ENCODE measurements at regions not wholly inside any gene's neighbourhood (a gene's known extent, or its start where the extent isn't known, plus 50 kb on each side); places are given as distances from the start of the nearest gene placed in this dataset.
"Not testable (repeated sequence)": the region's sequence is repeated elsewhere in the genome, so short reads cannot be mapped to it uniquely, and the experiment has no call there.

DNA sequence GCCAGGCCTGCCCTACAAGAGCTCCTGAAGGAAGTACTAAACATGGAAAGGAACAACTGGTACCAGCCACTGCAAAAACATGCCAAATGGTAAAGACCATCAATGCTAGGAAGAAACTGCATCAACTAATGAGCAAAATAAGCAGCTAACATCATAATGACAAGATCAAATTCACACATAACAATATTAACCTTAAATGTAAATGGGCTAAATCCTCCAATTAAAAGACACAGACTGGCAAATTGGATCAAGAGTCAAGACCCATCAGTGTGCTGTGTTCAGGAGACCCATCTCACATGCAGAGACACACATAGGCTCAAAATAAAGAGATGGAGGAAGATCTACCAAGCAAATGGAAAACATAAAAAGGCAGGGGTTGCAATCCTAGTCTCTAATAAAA lies 119.0 kb upstream of the CARMIL1 start:
- not testable (repeated sequence) for DNase-seq (ENCODE audit: low spot score)

DNA sequence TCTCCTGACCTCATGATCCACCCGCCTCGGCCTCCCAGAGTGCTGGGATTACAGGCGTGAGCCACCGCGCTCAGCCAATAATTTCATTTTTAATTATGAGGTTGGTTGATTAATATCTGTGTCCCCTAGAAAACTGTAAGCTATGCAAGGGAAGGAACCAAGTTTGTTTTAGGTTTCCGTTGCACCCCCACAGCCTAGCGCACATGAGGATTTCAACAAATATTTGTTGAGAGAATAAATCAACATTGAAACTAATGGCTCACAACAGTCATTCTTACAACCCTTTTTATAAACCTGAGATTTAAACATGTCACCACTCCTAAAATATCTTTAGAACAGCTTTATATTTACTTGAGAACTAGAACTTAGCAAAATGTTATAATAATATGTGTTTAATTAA lies 114.0 kb upstream of the CARMIL1 start:
- DNase-seq (ENCODE audit: low spot score), result no peak

DNA sequence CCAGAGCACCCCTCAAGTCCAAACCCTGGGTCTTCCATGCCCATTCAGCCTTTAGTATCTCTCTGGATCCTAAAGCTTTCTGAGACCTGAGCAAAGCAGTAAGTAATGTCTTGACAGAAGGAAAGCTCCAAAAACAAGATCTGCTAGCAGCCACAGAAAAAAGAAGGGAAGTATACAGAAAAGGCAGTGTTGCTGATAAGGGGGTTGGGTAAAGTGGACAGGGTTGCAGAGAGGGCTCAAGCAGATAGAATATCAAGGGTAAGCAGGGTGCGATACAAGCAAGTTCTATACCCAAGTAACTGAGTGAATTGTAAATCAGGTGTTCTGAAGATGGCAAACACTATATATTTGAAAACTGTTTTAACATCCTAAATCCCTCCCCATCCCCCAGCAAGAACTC lies 113.4 kb upstream of the CARMIL1 start:
- DNase-seq (ENCODE audit: low spot score), result no peak

DNA sequence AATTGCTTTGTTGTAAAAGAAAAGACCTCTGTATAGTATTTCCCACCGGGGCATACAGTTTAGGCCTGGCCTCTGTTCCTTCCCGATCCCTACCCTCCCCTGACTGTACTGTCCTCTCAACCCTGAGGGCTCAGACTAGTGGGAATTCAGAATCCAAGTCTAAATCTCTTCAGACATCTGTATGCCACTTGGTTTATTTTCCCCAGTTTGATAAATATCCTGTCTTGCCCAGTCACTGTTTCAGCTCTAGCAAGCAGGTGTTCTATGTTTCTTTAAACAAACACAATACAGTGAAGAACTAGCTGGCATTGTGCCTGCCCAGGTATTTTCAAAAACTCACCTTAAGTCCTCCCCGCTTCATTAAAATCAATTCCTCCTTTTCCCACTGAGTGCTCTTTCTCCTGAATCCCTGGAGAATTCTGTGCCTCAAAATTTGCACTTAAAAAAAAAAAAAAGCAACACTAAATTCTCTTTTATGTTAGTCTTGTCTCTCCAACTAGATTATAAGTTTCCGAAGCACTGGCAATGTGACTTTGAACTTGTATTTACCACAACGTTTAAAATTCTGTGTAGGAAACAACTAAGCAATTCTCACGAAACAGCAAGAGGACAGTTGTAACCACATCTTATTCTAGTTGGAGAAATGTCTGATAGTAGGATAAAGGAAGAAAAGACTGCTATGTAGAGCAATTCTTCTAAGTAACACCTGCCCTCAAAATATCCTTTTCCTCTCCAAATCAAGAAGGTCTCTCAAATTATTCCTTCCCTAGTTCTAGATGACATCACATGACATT lies 112.0 kb upstream of the CARMIL1 start:
- DNase-seq (ENCODE audit: low spot score), result no peak

DNA sequence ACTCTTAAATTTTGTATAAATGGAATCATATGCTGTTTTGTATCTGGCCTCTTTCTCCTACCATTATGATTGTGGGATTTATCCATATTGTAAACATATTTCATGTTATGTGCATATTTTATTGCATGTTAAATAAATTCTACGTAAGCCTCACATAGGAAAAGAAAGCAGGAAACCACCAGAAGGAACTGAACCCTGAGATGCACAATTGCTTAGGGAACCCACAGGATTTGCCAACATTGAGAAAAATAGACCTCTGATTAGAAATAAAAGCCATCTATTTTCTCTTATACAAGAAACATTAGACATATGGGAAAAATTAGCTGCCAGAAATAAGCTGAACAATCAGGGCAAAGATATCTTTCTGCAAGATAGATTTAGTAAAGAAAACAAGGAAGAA lies 111.2 kb upstream of the CARMIL1 start:
- DNase-seq (ENCODE audit: low spot score), result no peak

DNA sequence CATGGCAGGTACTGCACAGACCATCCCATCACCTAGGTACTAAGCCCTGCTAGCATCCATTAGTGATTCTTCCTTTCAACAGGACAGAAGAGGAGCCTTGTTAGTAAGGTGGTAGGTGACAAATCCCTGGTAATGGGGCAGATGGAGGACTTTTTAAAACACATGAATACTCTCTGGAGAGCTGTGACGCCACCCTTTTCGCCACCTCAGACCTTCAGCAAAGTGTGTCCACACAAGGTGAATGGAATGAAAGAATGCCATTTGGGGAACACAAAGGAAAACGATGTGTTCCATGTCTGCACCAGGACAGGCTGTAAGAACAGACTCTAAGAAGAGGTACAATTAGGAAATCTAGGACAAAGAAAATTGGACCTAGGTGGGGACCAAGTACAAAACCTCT lies 110.5 kb upstream of the CARMIL1 start:
- DNase-seq (ENCODE audit: low spot score), result no peak

DNA sequence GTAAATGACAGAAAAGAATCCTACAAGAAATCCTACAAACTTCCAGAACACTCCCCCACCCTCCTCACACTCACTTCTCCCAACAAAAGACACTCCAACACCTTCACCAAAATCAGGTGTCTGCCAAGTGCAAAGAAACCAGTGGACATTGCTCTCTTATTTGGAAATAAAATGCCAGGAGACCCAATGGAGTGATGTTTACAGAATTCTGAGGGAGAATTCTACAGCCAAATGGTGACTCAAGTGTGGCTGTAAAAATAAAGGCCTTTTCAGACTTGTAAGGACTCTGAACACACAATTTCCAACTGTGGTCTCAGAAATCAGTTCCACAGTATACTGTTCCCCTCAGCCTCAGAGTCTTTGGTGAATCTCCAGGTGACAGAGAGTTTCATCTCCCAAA lies 109.6 kb upstream of the CARMIL1 start:
- DNase-seq (ENCODE audit: low spot score), result no peak

DNA sequence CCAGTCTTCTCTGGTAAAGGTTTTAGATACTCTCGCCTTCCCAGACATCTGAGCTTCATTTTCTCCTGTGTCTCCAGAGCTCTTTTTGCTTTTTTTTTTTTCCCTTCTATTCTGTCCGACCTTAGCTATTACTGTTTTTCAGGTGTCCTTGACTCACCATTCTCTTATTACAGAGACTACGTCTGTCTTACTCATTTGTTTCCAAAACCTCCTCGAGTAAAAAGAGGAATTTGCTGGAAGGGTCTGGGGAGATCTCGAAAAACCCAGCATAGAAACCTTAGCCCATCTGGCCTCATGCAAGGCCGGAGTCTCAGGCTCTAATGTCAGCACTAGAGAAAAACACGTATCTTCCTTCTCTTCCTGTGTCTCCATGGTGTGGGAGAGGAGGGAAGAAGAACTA lies 109.2 kb upstream of the CARMIL1 start:
- no peak for DNase-seq (ENCODE audit: low spot score)

DNA sequence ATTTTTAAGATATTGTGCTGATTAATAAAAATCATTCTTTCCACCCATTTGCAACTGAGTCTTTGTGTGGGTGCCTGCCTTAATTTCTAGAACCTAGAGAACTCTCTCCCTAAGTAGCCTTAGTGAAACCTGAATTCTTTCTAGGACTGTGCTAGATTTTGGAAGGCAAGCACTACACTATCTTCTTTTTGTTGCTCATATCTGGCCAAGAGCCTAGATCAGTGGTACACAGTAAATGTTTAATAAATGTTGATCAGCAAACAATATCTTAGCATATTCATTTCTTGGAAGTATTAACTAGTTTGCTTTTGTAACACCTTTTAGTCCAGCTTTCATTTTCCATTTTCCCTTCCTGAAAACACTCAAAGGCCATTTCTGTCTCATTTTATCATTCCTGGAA lies 108.5 kb upstream of the CARMIL1 start:
- no peak for DNase-seq (ENCODE audit: low spot score)

DNA sequence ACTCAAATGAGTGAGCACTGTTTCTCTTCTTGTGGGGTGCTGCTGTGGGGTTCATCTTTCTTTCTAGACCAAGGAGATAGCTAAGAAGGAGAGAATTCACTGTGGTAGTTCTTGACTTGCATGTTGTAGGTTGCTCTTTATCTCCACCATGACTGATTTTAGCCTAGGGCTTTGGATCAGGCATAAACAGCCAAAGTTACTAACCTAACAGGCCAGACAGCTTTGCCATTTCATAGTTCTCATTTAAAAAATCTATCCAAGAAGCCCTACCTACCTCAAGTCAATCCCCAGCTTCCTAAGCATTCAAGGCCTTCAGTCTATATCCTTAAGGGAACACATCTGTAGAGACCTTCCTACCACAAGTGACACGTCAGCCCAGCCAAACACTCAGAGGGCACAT lies 107.9 kb upstream of the CARMIL1 start:
- DNase-seq (ENCODE audit: low spot score), result no peak

DNA sequence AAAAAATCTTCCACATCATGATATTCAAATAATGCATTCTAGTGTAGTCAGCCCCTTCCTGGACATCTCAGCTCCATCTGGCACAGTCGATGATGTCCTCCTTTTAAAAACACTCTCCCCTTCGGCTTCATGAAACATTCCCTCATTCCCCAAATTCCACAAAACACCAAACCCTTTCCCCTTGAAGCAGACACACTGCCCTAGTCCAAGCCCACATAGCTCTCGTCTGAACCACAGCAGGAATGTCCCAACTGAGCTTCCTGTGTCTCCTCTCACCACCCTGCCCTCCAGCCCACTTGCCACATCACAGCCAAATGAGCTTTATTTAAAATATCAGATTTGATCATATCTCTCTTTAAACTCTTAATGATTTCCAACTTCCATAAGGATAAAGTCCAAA lies 106.4 kb upstream of the CARMIL1 start:
- DNase-seq (ENCODE audit: low spot score), result no peak

DNA sequence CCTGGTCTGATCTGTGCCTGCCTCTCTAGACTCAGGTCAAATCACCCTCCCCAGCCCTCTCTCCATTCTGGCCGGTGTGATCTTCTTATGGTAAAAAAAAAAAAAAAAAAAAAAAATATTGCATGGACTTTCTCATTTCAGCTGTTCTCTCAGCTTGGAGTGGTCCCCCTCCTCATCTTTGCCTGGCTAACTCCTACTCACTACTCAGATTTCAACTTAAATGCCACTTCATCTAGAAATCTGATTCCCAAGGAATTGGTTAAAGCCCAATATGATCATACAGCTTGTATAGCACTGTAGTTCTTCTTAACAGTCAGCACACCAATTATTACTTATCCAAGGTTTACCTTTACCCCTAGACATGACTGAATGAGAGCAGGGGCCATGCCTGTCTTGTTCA lies 105.9 kb upstream of the CARMIL1 start:
- no peak for DNase-seq (ENCODE audit: low spot score)

DNA sequence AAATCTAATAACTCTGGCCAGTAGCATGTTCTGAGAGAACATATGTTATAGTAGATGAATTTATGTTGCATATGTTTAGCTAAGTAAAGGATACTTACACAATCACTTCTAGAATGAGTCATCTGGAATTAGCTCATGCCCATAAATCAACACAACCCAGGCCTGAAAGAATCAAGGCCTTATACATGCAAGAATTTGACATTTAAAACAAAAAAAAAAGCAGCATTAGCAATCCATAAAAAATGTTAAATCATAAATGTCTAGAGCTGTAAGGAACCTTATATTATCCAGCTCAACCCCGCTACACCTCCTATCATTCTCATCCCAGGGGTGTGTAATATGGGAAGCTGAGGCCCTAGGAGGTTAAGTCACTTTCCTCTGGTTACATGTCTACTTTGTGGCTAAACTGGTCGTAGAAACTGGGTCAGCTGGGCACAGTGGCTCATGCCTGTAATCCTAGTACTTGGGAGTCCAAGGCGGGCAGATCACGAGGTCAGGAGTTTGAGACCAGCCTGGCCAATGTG lies 105.2 kb upstream of the CARMIL1 start:
- no peak for DNase-seq (ENCODE audit: low spot score)

DNA sequence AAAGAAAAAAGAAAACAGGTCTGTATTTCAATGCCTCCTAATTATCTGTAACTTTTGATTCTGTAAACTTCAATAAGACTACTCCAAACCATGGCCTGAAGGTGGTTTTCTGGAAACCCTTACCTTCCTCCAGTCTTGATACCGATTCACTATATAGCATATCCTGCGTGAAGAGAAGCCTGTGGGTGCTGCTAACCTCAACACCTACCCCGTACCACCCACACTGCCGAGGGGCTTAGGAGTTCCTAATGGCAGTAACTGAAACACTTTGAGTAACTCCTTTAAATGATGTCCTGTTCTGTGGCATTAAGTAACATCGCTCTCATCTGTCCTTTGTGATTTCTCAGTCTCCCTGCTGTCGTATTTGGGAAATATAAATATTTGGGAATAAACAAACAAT lies 104.5 kb upstream of the CARMIL1 start:
- no peak for DNase-seq (ENCODE audit: low spot score)

DNA sequence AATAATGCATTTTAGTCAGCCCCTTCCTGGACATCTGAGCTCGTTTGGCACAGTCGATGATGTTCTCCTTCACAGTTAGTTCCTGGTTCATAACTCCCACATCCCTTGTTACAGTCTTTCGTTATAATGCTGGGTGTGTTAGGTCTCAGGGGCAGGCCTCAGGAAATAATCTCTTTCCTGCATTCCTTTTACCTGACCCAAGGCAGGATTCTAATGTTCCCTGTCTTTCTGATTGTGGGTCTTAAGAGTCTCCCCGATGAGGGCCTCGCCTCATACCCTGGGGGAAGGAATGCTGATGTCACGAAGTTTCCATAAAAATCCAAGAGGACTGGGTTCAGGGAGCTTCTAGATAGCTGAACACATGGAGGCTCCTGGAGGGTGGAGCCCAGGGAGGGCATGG lies 104.0 kb upstream of the CARMIL1 start:
- DNase-seq (ENCODE audit: low spot score), result no peak

DNA sequence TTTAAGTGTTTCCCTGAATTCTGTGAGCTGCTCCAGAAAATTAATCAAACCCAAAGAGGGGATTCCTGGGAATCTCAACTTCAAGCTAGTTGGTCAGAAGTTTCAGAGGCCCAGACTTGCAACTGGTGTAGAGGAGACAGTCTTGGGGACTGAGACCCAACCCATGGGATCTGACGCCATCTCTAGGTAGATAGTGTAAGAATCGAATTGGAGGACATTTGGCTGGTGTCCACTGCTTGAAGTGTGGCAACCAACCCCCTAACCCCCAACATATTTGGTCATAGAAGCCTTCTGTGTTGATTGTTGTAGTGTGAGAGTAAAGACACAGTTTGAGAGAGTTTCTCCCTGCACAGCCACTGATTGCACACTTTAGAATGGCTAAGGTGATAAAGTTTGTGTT lies 103.5 kb upstream of the CARMIL1 start:
- no peak for DNase-seq (ENCODE audit: low spot score)

DNA sequence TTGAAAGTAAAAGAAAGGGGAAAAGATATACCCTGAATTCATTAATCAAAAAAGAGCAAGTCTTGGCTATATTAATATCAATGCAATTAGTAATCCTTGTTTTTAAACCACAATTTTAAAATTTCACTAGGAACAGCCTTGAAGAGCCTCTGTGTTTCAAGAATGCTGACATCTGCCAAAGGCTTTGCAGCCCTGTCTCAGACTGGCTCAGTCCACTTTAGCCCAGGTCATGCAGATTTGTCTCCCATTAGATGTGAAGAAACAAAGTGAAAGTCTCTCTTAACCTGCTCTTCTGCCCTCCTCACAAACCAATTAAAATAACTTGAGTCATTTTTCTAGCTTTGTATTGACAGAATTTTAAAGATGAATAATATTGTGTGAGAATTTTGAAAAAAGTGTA lies 102.7 kb upstream of the CARMIL1 start:
- no peak for DNase-seq (ENCODE audit: low spot score)

DNA sequence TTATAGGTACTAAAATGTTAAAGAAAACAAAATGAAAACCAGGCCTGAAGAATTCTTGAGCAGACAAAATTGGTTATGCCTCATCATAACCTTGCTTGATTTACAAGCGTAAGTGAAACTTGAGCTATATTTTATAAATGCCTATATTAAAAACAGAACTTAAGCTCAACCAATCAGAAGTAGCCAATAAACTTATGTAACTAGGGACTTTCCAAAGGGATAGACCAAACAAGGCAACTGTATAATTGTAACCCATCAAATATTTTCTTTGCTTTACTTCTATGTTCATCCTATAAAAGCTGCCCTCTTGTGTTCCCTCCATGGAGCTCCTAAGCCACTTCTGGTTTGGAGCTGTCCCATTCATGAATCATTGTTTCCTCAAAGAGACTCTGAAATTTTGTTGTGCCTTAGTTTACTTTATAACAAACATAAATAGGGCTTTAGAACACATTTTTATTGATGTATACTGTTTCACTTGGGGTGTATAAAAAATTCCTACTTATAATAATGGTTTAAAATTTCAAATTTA lies 101.6 kb upstream of the CARMIL1 start:
- no peak for DNase-seq (ENCODE audit: low spot score)

DNA sequence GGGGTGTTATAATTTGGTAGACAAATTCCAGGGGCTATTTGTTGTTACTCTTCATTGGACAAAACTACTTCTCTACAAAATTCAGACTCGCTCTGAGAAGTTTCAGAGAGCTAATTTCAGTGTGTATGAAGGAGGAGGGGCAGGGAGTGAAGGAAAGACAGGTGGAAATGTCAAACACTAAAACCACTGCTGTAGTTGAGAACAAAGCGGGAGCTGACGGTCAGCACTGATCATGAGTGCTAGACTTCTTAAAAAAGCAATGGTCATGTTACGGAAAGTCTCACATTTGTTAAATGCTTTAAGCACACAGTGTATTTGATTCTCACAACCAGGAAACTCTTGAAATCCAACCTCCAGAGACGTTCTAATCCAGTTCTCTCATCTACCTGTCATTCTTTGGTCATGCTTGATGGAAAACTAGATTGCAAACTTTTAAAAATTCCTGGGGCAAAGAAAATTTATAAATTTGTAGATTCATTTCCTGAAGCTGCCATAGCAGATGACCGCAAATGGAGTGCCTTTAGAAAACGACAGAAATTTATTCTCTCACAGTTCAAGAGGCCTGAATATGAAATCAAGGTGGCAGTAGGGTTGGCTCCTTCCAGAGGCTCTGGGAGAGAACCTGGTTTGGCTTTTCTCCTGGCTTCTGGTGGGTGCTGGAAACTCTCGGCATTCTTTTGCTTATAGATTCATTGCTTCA lies 100.7 kb upstream of the CARMIL1 start:
- DNase-seq (ENCODE audit: low spot score), result no peak

DNA sequence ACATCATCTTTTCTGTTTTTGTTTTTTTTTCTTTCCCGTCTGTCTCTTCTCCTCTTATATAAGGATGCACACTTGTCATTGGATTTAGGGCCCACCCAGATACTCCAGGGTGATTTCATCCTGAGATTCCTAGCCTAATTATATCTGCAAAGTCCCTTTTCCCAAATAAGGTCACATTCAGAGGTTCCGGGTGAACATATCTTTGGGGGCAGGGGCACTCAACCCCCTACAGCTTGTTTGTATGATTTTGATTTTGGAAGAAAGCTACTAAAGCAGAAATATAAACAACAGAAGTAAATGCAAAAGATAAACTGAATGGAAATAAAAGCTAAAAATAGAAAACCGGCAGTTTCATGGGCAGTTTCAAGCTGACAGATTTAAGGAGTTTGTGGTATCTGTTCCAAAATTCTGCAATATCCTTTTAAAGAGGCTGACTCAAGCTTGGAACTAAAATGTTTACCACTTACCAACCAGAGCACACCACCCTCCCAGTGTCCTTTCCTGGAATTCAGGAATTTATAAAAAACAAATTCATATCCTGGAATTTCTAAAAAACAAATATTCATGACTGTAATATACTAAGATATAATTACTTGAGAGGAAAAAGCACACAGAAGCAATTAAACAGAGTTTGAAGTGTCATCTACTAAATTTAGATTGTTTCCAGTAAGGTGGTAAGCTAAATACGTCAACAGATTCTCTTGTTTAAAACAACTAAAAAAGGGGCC lies 100.0 kb upstream of the CARMIL1 start:
- DNase-seq (ENCODE audit: low spot score), result no peak

DNA sequence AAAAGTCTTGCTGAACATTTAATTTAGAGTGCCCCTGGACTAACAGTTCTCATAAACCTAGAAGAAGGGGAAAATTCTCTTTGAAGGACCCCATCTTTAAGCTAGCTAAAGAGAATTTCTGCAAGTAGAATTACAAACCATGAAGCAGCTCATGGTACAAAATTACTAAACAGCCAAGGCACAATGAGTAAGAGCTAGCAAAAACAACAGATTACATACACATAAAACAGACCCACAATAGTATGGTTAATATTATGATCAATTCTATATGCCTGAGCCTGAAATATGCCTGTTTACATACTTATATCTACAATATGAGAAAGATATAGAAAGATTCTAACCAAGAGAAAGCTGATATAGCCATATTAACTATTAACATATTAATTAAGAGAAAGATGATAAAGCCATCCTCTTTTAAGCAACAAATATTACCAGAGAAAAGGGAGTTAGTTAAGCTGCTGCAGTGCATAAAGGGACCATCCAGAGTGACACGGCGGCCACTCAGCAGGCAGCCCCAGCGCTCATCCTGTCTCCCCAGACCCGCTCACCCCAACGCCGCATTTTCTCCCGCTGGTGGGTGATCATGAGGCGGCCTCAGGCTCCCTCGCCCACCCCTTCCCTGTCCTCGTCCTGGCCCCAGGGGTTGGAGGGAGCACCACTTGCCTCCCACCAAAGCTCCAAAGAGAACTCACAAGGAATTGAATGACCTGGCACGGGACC lies 98.4 kb upstream of the CARMIL1 start:
- no peak for DNase-seq (ENCODE audit: low spot score)

DNA sequence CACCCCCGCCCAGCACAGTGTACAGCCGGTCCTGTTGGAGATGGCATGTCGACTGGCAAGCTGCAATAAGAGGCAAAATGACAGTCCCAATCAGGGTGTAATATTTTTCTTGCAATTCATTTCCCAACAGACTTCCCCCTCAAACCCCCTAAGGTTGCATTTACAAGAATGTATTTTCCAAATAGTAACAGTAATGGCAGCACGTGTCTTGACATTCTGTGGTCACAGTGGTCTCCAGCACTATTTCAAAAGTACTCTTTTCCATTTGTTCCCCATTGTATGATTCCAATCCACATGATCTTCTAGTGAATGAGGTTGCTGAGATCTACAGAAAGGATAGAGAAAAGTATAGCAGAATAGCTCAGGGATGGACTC lies 97.8 kb upstream of the CARMIL1 start:
- DNase-seq (ENCODE audit: low spot score), result no peak

Data from cerebellar cortex (tissue), 1 donor.